HS-27A (cell line): ENCODE measurements at regions not wholly inside any gene's neighbourhood (a gene's known extent, or its start where the extent isn't known, plus 50 kb on each side); places are given as distances from the start of the nearest gene placed in this dataset.

Source experiments
- DNase-seq: peaks from one replicate; pipeline ENCODE4 v3.0.0-alpha.2; 2012; ENCODE audit warnings: low read depth, missing footprints

GRCh38 chr1:101317590-101317989, 80.8 kb downstream of the S1PR1 start:
- DNase-seq: no peak

- no peak for DNase-seq
These were observed 86.7 kb downstream of the S1PR1 start for GRCh38 chr1:101323535-101323934.

GRCh38 chr1:101325144-101325543, 88.3 kb downstream of the S1PR1 start:
- no peak for DNase-seq

GRCh38 chr1:101330427-101331130, 93.8 kb downstream of the S1PR1 start:
- no peak for DNase-seq

- DNase-seq: no peak
These were observed 95.0 kb downstream of the S1PR1 start for GRCh38 chr1:101331794-101332193.

- DNase-seq: no peak
These were observed 95.8 kb downstream of the S1PR1 start for GRCh38 chr1:101332633-101333032.

GRCh38 chr1:101333186-101333585, 96.4 kb downstream of the S1PR1 start:
- no peak for DNase-seq

GRCh38 chr1:101337968-101338367, 101.1 kb downstream of the S1PR1 start:
- DNase-seq: no peak

GRCh38 chr1:101338714-101339430, 102.1 kb downstream of the S1PR1 start:
- no peak for DNase-seq

- DNase-seq: no peak
These were observed 107.9 kb downstream of the S1PR1 start for GRCh38 chr1:101344745-101345144.

- no peak for DNase-seq
These were observed 109.6 kb downstream of the S1PR1 start for GRCh38 chr1:101346419-101346818.

GRCh38 chr1:101356013-101356412, 119.2 kb downstream of the S1PR1 start:
- DNase-seq: no peak

GRCh38 chr1:101356604-101357443, 120.0 kb downstream of the S1PR1 start:
- no peak for DNase-seq

- DNase-seq: peak; percentile 55
These were observed 120.7 kb downstream of the S1PR1 start for GRCh38 chr1:101357444-101357986.

- DNase-seq: no peak
These were observed 123.7 kb downstream of the S1PR1 start for GRCh38 chr1:101360506-101360905.

GRCh38 chr1:101363891-101364318, 127.1 kb downstream of the S1PR1 start:
- no peak for DNase-seq

- DNase-seq: no peak
These were observed 127.7 kb downstream of the S1PR1 start for GRCh38 chr1:101364370-101365120.

GRCh38 chr1:101365186-101365585, 128.4 kb downstream of the S1PR1 start:
- peak; percentile 29 for DNase-seq

- no peak for DNase-seq
These were observed 129.1 kb downstream of the S1PR1 start for GRCh38 chr1:101365878-101366277.

- DNase-seq: no peak
These were observed 129.8 kb downstream of the S1PR1 start for GRCh38 chr1:101366513-101367215.

GRCh38 chr1:101367630-101368029, 130.8 kb downstream of the S1PR1 start:
- DNase-seq: no peak
